HG03196 (cell line): ENCODE measurements at regions not wholly inside any gene's neighbourhood (a gene's known extent, or its start where the extent isn't known, plus 50 kb on each side); places are given as distances from the start of the nearest gene placed in this dataset.
"Not testable (repeated sequence)": the region's sequence is repeated elsewhere in the genome, so short reads cannot be mapped to it uniquely, and the experiment has no call there.

ENCODE experiments used
- ATAC-seq: cut with Tn5 transposase; IDR thresholded peaks from one replicate; pipeline ENCODE4 v1.9.1; 2021; ENCODE audit not compliant: unreplicated experiment

- ATAC-seq, result no peak
Observed at GRCh38 chr17:20733923-20734322, 154.4 kb downstream of the CDRT15L2 start.

- no peak for ATAC-seq
Observed at GRCh38 chr17:20735796-20736195, 156.3 kb downstream of the CDRT15L2 start.

GRCh38 chr17:20737636-20738035, 158.1 kb downstream of the CDRT15L2 start:
- not testable (repeated sequence) for ATAC-seq

- no peak for ATAC-seq
Observed at GRCh38 chr17:20771104-20771503, 191.6 kb downstream of the CDRT15L2 start.

- no peak for ATAC-seq
Observed at GRCh38 chr17:20774472-20775135, 195.1 kb downstream of the CDRT15L2 start.

- no peak for ATAC-seq
Observed at GRCh38 chr17:20775331-20775730, 195.8 kb downstream of the CDRT15L2 start.

GRCh38 chr17:20779521-20779920, 200.0 kb downstream of the CDRT15L2 start:
- no peak for ATAC-seq

- ATAC-seq, result no peak
Observed at GRCh38 chr17:20781260-20781659, 201.7 kb downstream of the CDRT15L2 start.

GRCh38 chr17:20781869-20782268, 202.3 kb downstream of the CDRT15L2 start:
- not testable (repeated sequence) for ATAC-seq

GRCh38 chr17:20783091-20783490, 203.6 kb downstream of the CDRT15L2 start:
- ATAC-seq, result no peak

GRCh38 chr17:20784100-20784665, 204.7 kb downstream of the CDRT15L2 start:
- no peak for ATAC-seq

GRCh38 chr17:20787281-20787680, 207.8 kb downstream of the CDRT15L2 start:
- ATAC-seq, result no peak

- ATAC-seq, result no peak
Observed at GRCh38 chr17:20791626-20792025, 212.1 kb downstream of the CDRT15L2 start.

GRCh38 chr17:20794532-20794931, 215.0 kb downstream of the CDRT15L2 start:
- ATAC-seq, result not testable (repeated sequence)

GRCh38 chr17:20797292-20797691, 217.8 kb downstream of the CDRT15L2 start:
- no peak for ATAC-seq

- ATAC-seq, result no peak
Observed at GRCh38 chr17:20800146-20800545, 220.6 kb downstream of the CDRT15L2 start.

- ATAC-seq, result no peak
Observed at GRCh38 chr17:20805751-20806150, 226.2 kb downstream of the CDRT15L2 start.

GRCh38 chr17:20807566-20807965, 228.0 kb downstream of the CDRT15L2 start:
- ATAC-seq, result not testable (repeated sequence)

GRCh38 chr17:20815410-20815809, 227.4 kb downstream of the USP22 start:
- not testable (repeated sequence) for ATAC-seq

- ATAC-seq, result no peak
Observed at GRCh38 chr17:20823905-20824304, 218.9 kb downstream of the USP22 start.

GRCh38 chr17:20825539-20825938, 217.3 kb downstream of the USP22 start:
- no peak for ATAC-seq

- not testable (repeated sequence) for ATAC-seq
Observed at GRCh38 chr17:20840453-20840852, 202.4 kb downstream of the USP22 start.
